ENCODE measurements at regions not wholly inside any gene's neighbourhood (a gene's known extent, or its start where the extent isn't known, plus 50 kb on each side); places are given as distances from the start of the nearest gene placed in this dataset.
A peak's percentile ranks its signal among the peaks of the same experiment; 100 is the strongest.
"Not testable (repeated sequence)": the region's sequence is repeated elsewhere in the genome, so short reads cannot be mapped to it uniquely, and the experiment has no call there.

DNA sequence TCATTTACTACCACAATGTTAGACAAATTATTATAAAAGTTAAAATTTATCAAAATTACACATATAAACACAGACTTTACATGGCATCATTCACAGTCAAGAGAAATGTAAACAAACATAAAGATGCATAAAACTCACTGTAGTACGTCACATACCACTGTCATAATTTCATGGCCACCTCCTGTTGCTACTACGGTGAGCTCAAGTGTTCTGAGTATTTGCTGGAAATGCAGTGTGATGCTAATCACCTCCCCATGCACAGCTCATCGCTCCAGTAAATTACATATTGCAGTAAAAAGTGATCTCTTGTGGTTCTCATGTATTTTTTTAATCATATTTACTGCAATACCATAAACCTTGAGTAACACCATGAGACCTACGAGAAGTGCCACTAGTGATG lies 247.7 kb upstream of the SFSWAP start:
- no peak for DNase-seq

DNA sequence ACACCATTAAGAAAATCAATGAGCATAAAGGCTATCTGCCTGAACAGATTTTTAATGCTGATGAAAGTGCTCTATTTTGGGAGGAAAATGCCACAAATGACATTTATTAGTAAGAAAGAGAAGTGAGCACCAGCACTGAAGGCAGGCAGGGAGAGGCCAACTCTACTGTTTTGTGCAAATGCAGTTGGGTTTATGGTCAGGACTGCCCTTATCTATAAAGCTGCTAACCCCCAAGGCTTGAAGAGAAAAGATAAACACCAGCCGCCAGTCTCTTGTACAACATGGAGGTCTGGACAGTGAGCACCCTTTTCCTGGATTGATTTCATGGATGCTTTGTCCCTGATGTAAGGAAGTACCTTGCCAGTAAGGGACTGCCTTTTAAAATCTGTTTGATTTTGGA lies 246.8 kb upstream of the SFSWAP start:
- no peak for DNase-seq

DNA sequence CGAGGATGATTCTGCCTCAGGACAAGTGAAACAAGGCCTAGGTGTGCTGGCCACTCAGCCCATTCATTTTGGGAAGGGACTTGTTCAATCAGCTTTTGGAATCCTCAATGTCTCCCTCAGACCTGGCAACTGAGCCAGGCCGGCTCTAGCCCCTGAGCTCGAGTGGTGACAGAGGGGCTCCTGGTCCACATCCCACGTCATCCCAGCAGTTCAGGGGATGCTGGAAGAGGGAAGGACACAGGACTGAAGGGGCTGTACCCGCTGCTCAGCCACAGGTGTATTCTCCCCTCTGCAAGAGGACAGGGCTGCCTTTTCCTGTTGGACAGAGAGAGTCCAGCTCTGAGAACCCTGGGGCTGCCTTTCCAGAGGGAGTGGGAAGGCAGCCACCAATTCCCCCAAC lies 244.6 kb upstream of the SFSWAP start:
- no peak for DNase-seq

DNA sequence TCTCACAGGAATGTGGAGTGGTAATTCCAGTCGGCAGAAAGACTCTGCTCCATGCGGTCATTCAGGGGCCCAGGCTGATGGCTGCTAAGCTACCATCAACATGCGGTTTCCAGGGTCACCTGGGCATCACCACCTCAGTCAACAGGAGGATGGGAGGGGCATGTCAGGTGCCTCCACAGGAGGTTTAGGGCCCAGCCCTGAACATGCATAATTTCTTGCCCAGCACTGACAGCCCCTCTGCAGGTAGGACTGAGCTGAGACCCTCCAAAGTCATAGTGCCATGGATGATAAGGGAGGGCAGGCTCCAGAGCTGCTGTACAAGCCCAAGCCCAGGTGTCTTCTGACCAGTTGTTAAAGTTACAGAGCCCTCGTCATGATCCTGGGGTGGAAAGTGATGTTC lies 244.0 kb upstream of the SFSWAP start:
- DNase-seq: no peak

DNA sequence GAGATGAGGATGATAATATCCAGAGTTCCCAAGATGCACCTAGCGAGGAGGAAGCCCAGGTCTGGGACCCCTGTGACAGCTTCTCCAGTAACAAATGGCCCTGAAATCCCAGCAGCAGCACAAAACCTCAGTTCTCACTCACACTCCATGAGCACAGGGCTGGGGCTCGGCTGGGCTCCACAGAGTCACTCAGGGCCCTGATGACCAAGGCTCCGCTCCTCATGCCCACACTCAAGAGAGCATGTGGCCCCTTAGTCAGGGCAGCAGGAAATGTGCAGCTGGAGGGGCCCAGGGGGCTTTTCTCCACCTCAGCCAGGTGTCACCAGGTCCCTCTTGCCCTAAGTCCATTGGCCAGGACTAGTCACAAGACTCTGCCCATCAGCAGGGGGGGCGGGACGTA lies 242.7 kb upstream of the SFSWAP start:
- DNase-seq: no peak

DNA sequence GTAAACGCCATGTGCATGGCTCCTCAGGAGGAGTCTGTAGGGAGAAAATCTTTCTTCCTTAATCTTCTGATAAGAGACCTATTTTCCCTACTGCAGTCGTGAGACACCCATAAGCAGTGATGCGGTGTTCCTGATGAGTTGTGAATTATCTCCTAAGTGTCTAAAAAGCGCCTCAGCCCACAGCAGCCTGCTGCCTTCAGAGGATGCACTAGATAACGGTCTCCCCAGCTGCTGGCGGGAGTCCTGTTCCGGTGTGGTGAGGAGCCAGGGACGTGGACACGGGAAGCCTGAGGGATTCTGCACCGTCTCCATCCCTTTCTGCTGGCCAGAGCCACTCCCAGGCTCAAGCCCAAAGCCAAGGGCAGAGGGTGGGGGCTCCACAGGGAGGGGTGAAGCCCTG lies 240.9 kb upstream of the SFSWAP start:
- not testable (repeated sequence) for DNase-seq

DNA sequence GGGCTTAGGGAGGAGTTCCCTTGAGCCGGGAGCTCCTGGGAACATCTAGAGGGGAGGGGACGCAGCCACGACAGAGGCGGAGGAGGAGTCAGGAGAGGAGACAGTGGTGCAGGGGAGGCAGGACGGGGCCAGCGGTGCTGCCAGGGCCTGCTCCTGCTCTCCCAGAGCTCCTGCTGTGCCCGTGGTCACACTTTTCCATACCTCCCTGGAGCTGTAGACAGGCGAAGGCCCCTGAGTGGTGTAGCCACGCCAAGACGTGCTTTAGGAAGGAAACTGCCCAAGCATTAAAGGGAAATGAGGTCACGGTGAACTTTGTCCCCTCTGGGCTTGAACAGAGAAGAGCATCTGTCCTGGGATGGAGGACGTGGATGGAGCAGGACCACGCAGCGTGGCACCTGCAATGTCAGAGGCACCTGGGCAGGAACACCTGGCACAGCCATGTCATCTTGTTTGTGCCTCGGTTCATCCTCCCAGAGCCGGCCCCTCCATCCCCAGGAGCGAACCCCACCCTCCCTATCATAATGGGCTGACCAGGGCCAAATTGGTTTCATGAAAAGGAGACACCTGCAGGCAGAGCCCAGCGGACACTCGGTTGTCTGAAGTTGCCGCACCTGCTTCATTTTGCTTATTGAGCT lies 239.5 kb upstream of the SFSWAP start:
- peak in 1 of 2 experiments; percentile 34 for DNase-seq

DNA sequence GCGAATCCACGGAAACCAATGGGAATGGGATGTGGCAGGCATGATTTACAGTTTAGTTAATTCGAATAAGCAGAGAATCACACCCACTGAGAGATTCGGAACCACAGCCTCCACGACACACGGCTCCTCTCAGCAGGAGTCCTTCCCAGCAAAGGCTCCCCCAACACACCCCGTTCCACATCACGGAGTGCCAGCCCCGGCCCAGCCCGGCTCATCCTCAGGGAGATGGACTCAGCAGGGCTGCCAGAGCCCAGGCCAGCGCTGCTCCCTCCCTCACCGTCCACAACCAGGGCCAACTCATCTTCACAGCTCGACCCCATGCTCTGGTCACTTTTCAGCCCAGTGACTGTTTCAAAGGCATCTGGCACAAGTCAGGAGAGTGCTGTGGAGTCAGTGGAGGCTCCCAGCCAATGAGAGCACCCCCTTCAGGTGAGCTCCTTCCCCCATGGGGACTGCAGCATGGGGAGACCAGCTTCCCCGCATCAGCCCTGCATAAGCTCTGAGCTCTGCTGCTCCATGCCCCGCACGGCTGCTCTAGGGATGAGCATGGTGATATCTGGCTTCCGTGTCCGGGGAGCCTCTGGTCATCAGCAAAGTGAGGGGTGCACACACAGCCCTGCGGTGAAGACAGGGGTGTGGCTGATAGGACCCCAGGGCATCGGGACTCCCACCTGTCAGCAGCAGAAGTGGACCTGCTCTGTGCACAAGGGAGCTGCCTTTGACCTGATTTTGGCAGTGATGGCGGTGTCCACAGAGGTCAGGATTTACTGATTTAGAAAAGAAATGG lies 238.8 kb upstream of the SFSWAP start:
- no peak for DNase-seq

DNA sequence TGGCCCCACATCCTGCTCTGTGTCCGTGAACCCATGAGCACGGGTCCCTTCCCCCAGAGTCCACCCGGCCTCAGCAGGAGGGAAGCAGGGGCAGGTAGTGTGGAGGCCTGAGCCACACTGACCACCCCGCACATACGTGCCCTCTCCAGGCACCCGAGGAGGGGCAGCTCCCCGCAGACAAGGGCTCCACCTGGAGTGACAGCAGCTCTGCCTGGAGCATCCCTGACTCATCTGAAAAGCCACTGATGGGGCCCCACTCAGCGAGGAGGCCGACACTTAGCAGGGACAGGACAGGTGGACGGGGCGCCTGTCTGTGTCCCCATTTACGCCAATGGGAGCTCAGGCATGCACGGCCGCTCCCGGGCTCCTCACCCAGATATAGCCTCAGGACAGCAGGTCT lies 237.6 kb upstream of the SFSWAP start:
- DNase-seq: no peak

DNA sequence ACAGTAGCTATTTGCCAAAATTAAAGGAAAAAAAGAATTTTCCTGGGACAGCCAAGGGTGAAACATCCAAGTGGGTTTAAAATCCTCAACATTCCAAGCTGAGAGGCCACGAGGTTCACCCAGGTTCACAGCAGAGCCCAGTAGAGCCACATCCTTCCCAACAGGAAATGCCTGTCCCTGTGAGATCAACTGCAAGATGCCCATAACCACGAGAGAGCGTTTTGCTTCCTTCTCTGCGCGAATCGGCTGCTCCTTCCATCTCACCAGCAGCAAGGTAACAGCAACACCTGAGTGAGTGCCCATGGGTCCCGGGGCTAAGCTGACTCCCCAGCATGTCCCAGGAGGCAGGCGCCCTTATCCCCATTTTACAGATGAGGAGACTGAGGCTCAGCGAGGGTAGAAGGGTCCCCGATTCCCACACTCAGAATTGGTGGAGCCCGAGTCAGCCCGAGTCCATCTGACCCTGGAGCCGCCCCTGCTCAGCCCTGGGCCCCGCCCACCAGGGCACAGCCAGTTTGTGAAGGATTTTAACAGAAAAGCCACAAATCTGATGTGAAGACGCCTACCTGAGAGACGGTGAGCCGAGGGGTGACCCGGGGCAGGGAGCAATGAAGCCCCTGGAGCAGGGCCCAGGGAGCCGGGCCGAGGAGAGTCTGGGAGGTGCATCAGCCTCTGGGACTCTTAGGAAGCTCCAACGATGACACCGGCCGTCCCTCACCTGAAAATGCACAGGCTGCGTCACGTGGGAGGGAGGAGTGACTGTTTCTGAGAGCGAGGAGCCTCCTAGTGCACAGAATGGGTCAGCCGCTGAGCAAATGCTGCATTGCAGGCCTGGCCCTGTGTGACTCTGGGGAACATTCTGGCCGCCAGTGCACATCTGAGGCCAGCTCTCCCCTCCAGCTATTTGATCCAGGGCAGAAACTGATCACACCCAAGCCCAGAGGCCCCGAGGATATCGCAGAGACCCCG lies 236.9 kb upstream of the SFSWAP start:
- peak in 1 of 2 experiments; percentile 7 for DNase-seq

DNA sequence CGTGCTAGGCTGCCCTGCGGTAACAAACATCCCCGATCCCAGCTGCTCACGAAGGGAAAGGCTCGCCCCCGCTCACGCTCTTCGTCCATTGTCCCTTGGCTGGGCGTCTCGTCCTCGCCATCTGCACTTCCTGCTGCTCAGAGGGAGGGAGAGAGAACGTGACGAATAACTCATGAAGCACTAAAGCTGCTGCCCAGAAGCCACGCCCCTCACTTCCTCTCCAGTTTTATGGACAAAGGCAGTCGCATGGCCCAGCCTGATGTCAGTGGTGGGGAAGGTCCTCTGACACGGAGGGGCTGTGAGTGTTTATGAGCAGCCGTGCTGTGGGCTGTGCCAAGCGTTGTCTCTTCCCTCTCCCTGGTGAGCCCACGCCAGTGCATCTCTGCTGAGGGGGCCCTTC lies 235.9 kb upstream of the SFSWAP start:
- not testable (repeated sequence) for DNase-seq

DNA sequence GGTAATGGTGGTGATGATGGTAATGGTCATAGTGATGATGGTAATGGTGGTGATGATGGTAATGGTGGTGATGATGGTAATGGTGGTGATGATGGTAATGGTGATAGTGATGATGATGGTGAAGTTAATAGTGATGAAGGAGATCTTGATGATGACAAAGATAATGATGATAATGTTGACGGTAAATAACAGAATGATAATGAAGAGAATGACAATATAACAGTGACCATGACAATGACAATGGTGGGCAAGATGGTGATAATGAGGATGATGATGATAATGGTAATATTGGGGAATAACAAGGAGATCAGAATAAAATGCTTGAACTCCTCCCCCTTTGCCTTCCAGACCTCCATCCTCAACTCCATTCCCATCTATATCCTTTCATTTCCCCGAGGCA lies 233.3 kb upstream of the SFSWAP start:
- no peak for DNase-seq

DNA sequence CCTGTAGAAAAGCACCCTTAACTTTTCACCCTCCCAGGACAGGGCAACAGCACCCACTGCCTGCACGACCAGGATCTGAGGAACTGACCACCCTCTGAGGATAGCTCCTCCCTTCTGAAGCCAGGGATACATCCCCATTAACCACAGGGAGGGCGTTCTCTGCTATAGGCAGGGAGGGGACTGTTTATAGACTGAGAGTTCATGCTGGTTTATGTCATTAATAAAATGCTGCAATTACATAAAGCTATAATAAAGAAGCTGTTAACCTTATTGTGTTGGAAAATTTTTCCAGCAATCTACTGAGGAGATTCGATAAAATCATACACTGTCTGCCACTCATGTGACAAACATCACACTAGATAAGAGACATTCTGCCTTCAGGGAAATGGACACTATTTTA lies 232.4 kb upstream of the SFSWAP start:
- DNase-seq: no peak

DNA sequence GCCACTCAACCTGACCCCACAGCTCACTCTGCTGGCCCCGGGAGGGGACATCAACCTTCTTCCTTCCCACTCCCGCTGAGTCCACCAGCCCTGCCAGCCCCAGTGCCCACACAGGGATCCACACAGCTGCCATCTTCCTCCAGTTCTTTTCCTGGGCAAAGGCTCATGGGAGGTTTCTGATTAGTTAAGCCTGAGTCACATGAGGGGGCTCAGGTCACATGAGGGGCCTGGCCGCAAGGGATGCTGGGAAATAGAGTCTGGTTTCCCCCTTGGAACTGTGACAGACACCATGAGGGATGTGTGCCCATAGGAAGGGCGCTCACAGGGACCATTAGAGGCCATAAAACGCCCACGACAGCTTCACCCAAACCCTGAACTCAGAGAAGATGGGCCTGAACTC lies 228.7 kb upstream of the SFSWAP start:
- no peak for DNase-seq

DNA sequence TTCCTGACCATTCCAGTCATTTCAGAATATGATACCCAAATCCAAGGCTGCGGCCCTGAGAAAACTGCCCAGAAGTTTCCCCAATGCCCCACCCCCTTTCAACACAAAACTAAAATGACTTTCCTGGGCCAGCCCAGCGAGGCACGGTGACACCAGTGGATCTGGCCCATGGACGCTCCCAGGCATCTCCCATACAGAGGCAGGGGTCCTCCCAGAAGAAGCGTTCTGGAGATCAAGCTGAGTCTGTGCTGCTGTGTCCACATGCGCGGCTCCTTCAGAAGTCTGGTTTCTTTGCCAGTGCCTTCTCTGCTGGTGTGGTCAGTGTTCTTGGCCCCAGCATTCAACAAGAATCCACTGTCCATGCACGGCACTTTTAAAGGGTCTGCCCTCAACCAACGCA lies 228.2 kb upstream of the SFSWAP start:
- no peak for DNase-seq

DNA sequence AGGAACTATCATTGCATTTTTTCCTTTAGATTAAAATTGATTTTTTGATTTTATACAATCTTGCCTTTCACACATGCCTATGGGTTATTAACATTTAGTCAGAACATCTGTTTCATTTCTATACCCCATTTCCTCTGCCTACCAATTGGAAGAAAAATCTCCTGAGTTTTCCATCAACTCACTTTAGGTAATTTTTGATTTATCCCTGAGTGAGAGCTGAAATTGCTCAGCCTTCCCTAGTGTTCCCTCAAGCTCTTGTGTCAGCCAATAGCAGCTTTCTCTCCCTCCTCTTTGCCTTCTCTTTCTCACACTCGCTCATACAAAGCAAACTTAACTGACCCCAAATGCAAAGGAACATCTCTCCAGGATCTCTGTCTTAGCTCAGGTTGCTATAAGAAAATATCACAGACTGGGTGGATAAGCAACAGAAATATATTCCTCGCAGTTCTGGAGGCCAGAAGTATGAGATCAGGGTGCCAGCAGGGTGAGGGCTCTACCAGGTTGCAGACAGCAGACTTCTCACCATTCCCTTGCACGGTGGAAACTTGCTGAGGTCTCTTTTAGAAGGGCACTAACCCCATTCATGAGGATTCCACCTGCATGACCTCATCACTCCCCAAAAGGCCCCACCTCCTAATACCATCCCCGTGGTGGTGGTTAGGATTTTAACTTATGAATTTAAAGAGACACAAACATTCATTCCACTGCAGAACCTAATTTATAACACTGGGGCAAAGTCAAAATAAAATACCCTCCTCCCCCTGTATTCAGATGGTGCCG lies 224.2 kb upstream of the SFSWAP start:
- DNase-seq: no peak

DNA sequence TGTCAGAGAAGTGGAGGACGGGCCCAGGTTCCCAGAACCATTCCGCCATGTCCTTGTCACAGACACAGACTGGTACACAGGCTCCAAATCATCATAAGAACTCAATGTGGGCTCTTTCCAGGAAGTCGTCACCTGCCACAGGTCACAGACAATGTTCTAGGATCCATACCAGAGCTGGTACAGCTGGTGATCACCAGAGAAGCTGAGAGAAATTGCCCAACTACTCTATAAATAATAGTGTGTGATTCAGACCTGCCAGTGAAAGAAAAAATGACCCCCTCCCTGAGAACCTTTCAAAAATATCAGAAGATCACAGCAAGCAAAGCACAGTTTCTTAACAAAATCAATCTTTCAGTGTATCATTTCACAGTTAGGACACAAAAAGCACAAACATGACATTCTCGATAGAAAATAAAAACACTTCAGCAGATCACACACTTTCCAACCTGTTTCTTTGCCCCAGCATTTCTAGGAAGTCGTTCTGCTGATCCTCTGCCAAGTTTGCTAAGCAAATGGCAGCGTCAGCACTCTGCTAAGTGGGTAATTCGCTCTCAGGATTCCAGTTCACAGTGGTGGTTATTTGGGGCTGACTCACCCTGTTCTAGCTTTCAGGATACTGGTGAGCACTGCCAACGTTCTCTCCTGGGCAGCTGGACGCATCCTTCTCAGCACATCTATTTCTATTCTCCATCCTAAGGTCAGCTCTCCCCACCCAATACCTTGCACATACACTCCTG lies 223.3 kb upstream of the SFSWAP start:
- DNase-seq: no peak

DNA sequence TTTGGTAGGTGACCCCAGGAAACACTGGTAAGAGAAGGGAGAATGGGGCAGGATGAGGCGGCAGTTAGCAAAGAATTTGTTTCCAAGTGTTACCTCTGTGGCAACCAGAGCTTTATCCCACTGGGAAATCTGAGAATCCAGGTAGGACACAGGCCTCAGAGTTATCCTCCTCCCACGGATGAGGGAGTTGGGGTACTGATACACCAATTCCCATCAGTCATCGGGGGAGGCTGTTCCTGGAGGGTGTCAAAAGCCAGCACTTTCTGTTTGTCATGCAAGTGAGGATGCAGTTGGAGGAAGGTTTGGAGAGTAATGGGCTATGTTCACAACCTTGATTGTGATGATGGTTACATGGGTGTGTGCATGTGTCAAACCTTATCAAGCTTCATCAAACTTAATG lies 221.2 kb upstream of the SFSWAP start:
- DNase-seq: no peak

DNA sequence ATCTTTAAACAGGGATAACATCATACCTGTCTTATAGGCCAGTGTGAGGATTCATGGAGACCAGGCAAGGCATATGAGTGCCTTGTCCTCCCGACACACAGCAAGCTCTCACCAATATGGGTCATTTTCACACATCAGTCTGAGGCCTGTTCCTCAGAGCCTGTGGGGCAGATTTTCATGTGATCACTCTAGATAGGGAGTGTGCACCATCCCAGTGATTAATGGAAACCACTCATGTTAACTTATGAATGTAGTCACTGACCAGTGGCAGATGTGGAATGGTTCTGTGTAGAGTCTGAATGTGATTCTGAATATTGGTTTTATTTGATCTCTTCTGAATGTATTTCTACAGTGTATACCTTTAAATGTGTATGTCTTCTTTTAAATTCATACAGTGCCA lies 219.7 kb upstream of the SFSWAP start:
- DNase-seq: no peak

DNA sequence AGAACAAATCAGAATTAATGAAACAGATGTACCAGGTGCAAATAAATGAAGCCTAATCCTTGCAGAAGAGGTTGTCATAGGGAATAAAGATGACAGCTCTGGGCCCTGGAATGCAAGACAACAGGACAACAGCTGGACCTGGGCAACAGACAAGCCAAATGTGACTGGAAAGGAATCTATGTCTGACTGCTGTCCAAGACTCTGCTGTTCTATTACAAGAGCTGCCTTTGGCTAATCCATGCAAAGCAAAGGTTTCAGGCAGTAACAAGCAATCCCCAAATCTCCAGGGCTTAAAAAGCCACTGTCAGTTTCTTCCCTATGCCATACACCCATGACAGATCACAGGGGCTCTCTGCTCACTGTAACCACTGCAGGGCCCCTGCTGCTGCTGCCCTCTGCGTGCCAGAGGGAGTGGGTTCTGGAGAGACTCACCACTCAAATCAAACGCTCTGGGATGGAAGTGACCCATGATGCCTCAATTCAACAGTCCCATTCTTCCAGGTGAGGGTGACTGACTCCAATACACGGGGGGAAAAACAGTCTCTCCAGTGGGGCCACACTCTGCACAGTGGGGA lies 218.9 kb upstream of the SFSWAP start:
- DNase-seq: no peak

DNA sequence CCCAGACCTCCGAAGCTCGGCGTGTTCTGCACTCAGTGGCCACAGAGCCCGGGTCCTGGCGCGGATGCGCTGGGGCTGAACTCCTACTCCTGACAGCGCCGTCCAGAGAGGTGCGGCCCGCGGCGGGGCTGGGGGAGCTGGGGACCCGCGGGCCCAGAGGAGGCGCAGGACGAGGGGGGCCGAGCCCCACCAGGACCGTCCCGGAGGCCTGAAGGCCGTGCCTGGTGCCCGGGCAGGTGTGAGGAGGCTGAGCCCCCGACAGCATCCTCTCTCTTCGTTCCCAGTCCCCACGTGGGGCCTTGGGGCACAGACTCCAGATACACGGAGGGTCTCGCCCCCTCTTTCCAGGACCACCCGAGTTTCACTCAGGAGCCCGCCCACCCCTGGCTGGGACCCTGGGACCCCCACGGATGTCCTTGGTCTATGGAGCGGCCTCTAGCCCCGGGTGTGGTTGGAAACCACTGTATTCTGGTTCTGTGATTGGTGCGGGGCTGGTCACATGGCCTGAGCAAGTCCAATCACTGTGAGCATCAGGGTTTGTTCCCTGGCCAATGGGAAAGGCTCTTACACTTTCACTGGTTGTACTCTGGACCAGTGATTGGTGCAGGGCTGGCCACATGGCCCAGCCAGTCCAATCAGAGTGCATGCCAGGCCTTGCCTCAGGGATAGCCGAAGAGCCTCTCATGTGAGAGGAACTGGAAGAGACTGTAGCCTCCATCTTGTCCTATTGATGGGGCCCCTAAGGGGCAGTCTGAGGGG lies 217.6 kb upstream of the SFSWAP start:
- DNase-seq: no peak
